HG02943 (cell line): ENCODE measurements at regions not wholly inside any gene's neighbourhood (a gene's known extent, or its start where the extent isn't known, plus 50 kb on each side); places are given as distances from the start of the nearest gene placed in this dataset.
"Not testable (repeated sequence)": the region's sequence is repeated elsewhere in the genome, so short reads cannot be mapped to it uniquely, and the experiment has no call there.

ENCODE experiments used
- ATAC-seq: cut with Tn5 transposase; IDR thresholded peaks from one replicate; pipeline ENCODE4 v1.9.1; 2021; ENCODE audit warnings: mild to moderate bottlenecking, low read depth, moderate library complexity; ENCODE audit not compliant: unreplicated experiment

DNA sequence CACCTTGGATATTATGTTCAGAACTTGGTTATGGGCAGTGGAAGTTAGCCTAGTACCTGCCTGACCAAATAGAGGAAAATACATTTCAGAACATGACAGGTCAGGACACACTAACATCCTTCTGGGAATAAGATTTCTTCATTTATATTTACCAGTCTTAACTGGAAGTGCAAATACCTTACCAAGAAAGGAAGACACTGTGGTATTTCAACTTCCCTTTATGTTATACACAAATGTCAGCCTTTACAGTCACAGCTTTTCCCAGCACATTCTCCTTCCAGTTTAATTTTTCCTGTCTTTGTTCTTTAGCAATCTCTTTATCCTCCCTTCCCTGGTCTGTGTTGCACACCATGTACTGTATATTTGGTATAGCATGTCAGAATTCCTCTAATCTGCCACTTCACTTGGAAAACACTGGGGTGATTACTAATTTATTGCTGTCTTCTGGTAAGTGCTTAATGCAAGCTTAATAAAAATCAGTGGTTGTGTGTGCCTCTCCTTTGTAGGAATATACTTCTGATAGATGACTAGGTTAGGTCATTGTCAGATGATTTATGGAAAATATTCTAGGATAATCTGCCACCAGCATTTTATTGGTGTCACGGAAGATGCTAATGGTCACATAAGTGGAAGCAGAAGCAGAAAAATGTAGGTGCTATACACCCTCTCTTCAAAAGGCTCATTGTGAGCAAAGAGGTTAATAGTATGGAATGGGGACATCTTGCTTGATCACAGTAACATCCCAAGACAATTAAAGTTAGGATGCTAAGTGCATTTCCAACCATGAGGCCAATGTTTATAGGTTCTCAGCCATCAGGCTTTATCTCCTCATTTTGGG lies 124.3 kb upstream of the STARD13 start:
- no peak for ATAC-seq

DNA sequence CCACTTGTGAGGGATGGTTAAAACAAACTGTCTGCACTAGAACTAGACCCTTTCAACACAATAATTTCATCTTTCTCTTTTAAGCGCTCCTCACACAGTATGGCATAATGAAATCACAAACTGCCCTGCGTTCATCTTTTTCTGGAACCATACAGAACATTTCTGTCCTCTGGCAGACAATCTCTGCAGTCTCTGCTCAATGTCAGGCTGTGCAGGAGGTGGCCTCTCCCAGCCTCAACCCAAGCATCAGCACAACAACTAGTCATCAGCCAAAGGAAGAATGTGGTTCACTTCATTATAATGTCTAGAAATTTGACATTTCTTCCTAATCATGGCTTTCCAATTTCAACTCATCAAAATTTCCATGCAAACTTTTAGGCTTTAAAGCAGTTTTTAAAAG lies 125.1 kb upstream of the STARD13 start:
- ATAC-seq: no peak

DNA sequence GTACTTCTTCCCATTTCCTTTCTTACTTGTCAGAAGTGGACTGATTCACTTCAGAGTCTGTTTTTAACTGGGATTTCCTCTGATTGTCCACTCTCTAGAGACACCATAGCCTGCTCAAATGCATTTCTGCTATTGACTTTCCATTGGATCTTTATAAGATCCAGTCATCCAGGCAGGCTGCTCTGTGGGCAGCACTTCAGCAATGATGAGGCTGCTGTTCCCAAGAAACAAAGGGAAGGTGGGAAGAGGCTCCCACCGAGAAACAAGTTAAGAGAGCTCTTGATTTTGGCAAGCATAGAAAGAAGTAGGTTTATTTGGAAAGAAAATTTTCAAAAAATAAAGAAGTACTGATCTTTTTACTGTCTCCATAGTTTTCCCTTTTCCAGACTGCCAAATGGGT lies 125.8 kb upstream of the STARD13 start:
- ATAC-seq: no peak

DNA sequence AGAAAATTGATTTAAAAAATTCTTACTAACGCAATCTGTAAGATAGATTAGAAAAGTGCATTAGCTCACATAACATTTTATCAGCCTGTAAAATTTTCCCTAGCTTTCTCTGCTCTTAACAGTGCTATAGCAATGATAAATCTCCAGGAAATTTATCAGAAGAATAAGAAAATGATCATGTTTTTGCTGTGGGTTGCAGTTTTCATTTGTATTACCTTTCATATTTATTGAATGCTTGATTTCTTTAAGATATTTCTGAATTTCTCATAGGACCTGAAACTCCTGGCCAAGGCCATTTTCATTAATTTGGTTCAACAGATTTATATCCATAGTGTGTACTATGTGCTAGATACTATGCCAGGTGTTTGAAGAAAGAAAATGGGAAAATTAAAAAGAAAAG lies 130.3 kb upstream of the STARD13 start:
- ATAC-seq: no peak

DNA sequence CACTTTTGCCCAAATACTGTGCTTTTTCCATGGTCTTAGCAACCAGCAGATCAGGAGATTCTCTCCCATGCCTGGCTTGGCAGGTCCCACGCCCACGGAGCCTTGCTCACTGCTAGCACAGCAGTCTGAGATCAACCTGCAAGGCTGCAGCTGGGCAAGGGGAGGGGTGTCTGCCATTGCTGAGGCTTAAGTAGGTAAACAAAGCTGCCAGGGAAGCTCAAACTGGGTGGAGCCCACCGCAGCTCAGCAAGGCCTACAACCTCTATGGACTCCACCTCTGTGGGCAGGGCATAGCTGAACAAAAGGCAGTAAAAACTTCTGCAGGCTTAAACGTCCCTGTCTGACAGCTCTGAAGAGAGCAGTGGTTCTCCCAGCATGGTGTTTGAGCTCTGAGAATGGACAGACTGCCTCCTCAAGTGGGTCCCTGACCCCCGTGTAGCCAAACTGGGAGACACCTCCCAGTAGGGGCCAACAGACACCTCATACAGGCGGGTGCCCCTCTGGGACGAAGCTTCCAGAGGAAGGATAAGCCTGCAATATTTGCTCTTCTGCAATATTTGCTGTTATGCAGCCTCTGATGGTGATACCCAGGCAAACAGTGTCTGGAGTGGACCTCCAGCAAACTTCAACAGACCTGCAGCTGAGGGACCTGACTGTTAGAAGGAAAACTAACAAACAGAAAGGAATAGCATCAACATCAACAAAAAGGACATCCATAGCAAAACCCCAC lies 132.8 kb upstream of the STARD13 start:
- ATAC-seq: not testable (repeated sequence)

DNA sequence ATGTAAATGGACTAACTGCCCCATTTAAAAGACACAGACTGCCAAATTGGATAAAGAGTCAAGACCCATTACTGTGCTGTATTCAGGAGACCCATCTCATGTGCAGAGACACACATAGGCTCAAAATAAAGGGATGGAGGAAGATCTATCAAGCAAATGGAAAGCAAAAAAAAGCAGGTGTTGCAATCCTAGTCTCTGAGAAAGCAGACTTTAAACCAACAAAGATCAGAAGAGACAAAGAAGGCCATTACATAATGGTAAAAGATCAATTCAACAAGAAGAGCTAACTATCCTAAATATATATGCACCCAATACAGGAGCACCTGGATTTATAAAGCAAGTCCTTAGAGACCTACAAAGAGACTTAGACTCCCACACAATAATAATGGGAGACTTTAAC lies 134.6 kb upstream of the STARD13 start:
- not testable (repeated sequence) for ATAC-seq

DNA sequence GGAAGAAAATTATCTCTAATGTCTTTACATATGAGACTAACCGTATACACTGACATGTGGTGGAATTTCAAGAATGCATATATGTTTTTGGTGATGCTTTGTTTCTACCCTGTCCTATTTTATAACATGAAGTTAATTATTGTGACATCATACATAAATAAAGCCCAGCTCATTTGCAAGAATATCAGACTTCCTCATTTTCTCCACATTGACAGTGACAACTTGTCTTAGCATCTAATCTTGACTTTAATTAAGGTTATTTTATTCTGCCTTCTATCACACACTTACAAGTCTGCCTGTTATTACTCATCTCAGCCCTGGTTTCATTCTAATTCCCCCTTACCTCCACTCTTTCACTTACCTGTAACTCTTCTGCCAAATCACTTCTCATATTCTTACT lies 140.6 kb upstream of the STARD13 start:
- ATAC-seq: no peak

DNA sequence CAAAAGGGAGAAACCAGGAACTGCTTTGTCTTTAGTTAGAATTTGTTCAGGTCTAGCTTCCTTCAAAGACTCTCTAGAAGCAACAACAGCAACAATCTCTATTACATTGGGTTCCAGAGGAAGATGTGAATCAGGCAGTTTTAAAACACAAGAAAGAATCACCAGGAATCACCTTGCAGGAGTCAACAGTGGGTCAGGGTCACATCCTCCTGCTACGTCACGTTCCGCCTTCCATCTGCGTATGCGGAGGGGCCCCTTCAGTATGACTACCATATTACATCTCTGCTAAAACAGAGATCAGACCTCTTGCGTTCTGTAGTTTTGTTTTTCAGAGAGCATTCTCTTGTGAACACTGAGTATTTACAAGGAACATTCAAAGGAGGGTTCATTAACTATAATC lies 147.8 kb upstream of the STARD13 start:
- no peak for ATAC-seq

DNA sequence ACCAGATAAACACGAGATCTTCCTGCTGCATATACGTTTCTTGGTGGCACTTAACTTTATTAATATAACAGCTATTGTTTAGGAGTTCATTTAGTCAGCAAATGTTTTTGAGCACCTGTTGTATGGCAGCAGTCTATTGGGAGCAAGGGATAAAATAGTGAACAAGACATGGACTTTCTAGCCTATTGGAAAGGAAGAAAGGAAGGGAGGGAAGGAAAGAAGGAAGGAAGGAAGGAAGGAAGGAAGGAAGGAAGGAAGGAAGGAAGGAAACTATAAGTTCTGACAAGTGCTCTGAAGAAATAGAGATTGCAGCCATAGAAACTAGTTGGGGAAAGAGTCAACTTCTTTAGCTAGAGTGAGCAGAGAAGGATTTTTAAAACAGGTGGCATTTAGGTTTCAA lies 149.1 kb upstream of the STARD13 start:
- no peak for ATAC-seq

DNA sequence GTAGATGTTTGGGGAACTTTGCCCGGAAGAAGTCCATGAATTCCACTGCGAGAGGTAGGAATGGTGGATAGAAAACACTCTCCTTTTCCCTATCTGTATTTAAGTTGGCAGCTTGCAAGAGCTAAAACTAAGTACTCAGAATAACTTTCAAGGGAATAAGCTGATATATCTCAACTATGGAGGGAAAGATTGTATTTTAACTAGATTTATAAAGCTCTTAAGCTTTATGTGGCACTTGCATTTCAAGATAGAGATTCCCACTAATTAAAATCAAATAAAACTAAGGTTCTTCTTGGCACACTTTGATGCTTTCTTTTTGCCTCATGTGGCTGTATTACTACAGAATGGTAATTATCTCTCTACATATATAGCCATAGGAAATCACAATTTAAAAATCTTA lies 149.7 kb upstream of the STARD13 start:
- no peak for ATAC-seq

DNA sequence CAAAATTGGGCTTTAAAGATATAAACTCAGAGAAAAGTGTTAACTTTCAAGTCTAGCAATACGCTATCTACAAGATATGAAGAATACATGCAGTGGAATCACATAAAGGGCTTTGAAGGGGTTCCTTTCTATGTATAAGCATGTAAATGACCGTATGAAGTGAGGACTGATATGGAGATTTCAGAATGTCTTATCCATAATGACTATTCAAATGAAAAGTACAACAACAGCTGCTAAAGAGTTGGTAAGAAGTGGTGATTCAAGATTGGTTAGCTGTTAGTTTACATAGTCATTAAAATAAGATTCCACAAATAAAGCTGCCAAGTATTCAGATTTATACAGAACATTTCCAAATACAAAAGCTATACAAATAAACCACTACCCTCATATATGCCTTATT lies 153.4 kb upstream of the STARD13 start:
- ATAC-seq: no peak

DNA sequence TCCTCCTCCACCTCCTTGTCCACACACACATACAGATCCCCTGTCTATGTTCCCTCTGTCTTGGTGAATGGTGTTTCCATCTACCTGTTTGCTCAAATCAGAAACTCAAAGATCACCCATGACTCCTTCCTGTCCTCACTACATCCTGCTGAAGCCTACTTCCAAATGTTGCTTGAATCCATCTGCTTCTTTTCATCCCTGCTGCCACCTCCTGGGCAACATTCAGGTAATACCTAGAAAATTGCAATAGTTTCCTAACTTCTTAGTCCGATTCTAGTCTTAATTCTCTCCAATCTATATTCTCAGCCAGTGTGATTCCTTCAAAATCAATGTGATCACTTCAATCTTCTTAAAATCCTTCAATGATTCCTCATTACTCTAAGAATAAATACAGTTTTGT lies 155.5 kb upstream of the STARD13 start:
- no peak for ATAC-seq

DNA sequence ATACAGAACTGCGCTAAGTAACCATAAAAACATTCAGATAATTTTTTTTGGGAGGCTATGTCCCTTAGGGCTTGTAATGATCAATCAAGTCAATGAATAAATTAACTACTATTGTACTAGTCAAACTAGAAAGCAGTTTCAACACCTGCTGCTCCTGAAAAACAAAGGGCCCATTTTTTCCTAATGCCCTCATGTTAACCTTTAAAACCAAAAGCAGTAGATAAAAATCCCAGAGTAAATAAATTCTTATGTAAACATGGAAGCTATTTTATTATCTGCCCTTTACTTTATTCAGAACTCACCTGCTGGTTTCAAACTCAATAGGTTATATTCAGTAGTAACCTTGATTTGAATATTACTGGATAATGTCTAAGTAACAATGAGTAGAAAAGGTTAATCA lies 159.5 kb upstream of the STARD13 start:
- ATAC-seq: no peak

DNA sequence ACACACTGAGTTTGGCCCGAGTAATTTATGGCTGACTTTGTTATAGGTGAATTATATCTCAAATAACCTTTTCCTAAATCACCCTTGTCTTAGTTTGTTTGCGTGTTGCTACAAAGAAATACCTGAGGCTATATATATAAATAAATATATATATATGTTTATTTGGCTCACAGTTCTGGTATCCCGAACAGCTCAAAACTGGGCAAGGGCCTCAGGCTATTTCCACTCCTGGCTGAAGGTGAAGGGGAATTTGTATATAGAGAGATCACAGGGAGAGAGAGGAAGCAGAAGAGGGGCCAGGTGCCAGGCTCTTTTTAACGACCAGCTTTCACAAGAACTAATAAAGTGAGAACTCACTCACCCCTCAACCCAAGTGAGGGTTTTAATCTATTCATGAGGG lies 159.9 kb upstream of the STARD13 start:
- no peak for ATAC-seq

DNA sequence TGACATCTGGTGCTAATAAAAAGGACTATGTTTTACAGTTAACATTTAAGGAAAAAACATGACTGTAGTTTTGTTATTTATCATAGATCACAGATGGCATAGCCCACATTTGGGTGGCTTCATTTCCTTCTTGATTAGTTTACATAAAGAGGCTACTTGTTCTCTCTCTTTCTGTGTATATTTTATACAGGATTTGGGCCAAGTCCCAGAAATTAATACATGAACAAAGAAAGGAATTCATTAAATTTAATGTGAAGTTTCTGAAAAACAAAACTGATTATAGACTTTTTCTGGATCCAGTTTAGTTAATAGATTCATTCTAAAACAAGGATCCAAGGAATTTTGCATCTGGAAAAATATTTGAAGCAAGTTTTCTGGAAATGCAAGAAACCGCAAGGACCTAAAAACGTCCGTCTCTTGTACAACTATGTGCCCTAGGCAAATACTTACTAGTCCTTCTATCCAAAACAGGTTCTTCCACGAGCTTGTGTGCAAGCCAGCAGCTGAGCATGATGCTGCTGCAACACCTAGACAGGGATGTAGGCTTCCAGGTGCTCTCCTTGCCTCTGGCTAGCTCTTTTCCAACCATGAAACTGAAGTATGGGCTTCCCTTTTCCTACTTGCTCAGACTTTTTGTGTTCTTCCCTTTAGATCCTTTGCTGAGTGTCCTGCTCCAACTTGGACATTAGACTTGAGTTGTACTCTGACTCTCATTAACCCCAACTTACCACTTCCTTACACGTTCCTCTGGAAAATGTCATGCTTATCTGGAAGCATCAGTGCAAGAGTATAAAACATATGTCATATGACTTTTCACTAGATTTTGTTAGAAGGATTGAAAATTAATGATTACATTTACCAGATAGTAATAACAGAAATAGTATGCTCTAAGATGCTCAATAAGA lies 161.5 kb upstream of the STARD13 start:
- ATAC-seq: no peak

DNA sequence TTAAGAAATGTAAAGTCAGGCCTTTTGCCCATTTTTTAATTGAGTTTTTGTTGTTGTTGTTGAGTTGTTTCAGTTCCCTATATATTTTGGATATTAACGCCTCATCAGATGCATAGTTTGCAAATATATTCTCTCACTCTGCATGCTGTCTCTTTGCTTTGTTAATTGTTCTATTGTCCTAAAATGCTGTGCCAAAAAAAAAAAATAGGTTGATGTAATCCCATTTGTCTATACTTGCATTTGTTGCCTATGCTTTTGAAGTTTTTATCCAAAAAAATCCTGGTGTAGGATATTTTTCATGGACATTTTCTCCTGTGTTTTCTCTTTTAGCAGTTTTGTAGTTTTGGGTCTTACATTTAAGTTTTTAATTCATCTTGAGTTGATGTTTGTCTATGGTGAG lies 163.3 kb upstream of the STARD13 start:
- no peak for ATAC-seq

DNA sequence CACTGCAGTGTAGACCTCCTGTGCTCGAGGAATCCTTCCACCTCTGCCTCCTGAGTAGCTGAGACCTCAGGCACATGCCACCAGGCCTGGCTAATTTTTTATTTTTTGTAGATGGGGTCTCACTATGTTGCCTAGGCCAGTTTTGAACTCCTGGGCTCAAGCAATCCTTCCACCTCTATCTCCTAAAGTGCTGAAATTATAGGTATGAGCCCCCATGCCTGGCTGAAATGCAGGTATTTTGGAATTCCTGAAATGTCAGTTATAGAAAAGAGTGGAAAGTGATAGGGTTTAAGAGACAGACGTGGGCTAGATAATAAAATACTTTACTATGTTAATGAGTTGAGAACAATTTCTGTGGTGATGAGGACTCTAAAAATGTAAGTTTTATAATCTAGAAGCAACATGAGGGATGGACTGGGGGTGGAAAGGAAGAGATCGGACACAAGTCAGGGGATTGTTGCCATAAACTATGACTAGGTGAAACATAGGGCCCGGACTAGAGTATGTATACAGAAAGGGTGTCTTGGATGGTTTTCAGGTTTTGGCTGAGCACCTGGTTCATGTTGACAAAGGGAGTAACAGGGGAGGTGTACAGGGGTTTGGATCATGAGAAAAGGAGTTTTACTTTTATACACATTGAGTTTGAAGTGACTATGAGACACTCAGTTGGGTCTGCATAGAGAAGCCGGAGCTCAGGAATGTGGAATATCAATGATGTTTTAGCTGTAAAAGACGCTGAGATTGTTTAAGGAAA lies 165.6 kb upstream of the STARD13 start:
- ATAC-seq: no peak

DNA sequence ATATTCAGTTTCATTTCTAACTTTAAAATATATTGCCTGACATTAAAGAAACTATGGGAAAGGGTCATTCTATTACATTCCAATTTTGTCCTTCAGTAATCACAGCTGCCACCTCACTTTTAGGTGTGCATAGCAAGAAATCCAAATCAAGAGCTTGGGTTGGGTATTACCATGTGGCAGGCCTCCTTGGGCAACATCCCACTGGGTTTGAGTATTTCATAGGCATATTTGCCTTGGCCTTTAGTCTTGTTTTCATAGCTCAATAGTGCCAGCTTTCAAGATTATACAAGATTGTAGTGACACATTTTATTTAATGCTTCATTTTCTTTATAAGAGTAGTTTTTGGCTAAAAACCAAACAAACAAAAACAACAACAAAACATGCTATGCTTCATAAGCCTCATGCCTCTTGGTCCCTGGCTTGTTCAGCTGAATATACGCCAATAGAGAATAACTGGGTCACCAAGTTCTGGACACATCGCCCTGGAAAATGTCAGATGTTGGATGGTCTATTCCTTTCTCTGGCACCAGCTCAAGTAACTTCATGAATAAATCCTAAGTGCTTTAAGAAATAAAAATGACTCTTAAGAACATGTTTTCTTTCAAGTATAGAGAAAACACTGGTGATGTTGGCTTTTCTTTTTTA lies 167.4 kb upstream of the STARD13 start:
- ATAC-seq: no peak

DNA sequence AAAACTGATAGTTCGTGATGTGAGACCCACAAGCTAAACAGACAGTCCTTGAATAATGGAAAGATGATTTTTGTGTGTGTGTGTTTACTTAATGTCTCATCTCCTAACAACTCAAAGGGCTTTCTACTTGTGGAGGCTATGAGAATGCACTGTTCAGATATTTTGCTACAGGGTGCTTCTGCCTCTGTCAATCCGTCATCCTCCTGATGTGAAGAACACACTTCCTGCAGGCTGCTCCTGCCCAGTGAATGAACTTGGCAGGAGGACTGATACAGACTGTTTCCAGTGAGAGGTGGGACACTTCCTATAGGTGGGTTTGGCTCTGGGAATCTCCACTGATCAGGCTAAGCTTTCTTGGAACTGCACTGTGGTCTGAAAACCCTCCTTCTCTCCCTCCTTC lies 168.4 kb upstream of the STARD13 start:
- no peak for ATAC-seq
